BJ (cell line): ENCODE measurements at regions not wholly inside any gene's neighbourhood (a gene's known extent, or its start where the extent isn't known, plus 50 kb on each side); places are given as distances from the start of the nearest gene placed in this dataset.

Source experiments
- CTCF ChIA-PET: fragments of 350-600 bp; formaldehyde crosslinking; extraction: SDS; loops from one replicate; lab custom pipeline; 2021; ENCODE audit warnings: antibody characterized with exemption, inconsistent platforms; lab: Yijun Ruan, JAX
- POLR2A ChIA-PET: fragments of 300-600 bp; sonication (Branson Sonifier 250); formaldehyde crosslinking; extraction: SDS; loops from one replicate; lab custom pipeline; 2021; ENCODE audit warnings: antibody characterized with exemption; lab: Charles Lee
- DNase-seq: peaks from one replicate; pipeline ENCODE4 v3.0.0-alpha.2; 2011; ENCODE audit warnings: low read depth
- H3K27me3 ChIP-seq: 2 replicates; pipeline ENCODE4 v1.6.0; 2011; ENCODE audit warnings: low read length; ENCODE audit not compliant: control insufficient read depth, insufficient read depth
- H3K36me3 ChIP-seq: 2 replicates; pipeline ENCODE4 v1.5.1; 2011; ENCODE audit warnings: low read length; ENCODE audit not compliant: control insufficient read depth, insufficient read depth
- H3K4me3 ChIP-seq: 2 replicates; pipeline ENCODE4 v1.5.1; 2011; ENCODE audit warnings: low read depth, mild to moderate bottlenecking, control low read depth, low read length
- TF ChIP-seq, protein P1 (sequence below): IDR thresholded peaks from 2 replicates; pipeline ENCODE4 v1.5.1; 2011; ENCODE audit warnings: low read depth, mild to moderate bottlenecking, control low read depth, inconsistent platforms, low read length, moderate library complexity; ENCODE audit not compliant: insufficient read depth

DNA sequence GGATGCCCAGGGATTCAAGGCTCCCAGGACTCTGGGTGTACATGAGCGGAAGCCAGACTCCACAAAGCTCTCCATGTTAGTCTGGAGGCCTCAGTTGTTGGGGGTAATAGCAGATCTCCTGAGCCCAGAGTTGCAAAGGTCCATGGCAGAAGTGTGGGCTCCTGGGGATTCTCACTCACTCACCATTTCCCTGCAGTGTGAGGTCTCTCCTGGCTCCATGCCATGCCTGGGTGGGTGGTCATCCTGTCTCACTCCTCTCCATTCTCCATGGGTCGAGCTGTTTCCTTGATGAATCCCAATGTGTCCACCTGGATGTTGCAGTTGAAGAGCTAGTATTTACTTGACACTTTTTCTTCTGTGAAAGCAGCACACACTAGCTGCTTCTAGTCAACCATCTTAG, 156.8 kb upstream of the LRRC7 start:
- Histone ChIP-seq H3K27me3 (no peaks in the 10 kb centered on the region), H3K4me3 (no peak overlapping the region), H3K36me3 (no peaks in the 10 kb centered on the region)
- CTCF ChIA-PET: no interaction called here
- no peak for DNase-seq
- POLR2A ChIA-PET: no interaction called here
- TF ChIP-seq, protein P1, sequence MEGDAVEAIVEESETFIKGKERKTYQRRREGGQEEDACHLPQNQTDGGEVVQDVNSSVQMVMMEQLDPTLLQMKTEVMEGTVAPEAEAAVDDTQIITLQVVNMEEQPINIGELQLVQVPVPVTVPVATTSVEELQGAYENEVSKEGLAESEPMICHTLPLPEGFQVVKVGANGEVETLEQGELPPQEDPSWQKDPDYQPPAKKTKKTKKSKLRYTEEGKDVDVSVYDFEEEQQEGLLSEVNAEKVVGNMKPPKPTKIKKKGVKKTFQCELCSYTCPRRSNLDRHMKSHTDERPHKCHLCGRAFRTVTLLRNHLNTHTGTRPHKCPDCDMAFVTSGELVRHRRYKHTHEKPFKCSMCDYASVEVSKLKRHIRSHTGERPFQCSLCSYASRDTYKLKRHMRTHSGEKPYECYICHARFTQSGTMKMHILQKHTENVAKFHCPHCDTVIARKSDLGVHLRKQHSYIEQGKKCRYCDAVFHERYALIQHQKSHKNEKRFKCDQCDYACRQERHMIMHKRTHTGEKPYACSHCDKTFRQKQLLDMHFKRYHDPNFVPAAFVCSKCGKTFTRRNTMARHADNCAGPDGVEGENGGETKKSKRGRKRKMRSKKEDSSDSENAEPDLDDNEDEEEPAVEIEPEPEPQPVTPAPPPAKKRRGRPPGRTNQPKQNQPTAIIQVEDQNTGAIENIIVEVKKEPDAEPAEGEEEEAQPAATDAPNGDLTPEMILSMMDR: no peak

DNA sequence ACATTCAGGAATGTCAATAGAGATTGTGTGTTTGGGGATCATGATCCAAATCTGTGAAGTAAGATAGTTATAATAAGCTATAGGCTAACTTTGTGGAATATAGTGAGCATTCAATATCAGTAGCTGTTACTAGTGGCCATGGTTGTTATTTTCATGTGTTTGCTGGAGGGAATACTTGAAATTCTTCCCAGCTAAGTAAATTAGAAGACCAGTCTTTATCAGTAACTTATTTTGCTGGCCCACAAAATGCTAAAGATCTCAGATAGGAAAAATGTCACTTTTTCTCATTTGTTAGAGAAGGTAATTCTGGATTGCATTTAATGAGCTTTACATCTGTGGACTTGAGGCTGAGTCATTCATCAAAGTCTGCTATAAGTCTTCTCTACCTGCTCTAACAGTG, 156.1 kb upstream of the LRRC7 start:
- ChIA-PET CTCF (no interaction called here), POLR2A (no interaction called here)
- no peak overlapping the region for H3K4me3 ChIP-seq
- TF ChIP-seq, protein P1: no peak
- H3K27me3 ChIP-seq: no peaks in the 10 kb centered on the region
- no peak for DNase-seq
- no peaks in the 10 kb centered on the region for H3K36me3 ChIP-seq

DNA sequence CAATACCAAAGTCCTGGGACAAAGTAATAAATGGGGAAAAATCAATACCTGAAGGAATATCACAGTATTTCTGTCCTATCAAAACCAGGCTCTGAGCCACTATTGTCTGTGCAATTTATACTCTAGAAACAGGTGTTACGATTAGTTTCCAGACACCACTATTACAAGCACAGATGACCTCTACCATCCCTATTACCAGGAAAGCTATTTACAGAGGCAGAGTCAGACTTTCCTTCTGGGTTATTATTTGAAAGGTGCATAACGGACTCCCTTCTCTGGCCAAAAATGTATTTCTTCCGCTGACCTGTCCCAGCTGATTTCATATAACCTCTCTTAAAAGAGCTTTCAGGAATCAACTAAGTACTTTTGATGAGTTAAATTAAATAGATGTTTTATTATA, 154.6 kb upstream of the LRRC7 start:
- Histone ChIP-seq H3K36me3 (no peaks in the 10 kb centered on the region), H3K4me3 (no peak overlapping the region), H3K27me3 (no peaks in the 10 kb centered on the region)
- CTCF ChIA-PET: no interaction called here
- DNase-seq: no peak
- POLR2A ChIA-PET: no interaction called here
- TF ChIP-seq, protein P1: no peak

DNA sequence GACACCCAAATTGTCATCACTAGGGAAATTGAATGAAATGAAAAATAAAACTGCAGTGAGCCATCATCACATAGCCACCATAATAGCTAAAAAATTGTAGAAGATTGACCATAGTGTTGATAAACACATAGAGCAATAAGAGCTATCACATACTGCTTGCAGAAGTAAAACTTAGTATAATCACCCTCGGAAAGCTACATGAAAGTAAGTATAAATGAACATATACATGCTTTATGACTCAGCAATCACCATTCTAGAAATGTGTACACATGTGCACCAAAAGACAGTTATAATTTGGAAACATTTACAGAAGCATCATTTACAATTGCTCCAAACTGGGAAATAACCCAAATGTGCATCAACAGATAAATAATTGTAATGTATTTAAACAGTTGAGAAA, 153.1 kb upstream of the LRRC7 start:
- ChIA-PET POLR2A (no interaction called here), CTCF (no interaction called here)
- H3K4me3 ChIP-seq: no peak overlapping the region
- no peaks in the 10 kb centered on the region for H3K27me3 ChIP-seq
- DNase-seq: no peak
- TF ChIP-seq, protein P1: no peak
- no peaks in the 10 kb centered on the region for H3K36me3 ChIP-seq

DNA sequence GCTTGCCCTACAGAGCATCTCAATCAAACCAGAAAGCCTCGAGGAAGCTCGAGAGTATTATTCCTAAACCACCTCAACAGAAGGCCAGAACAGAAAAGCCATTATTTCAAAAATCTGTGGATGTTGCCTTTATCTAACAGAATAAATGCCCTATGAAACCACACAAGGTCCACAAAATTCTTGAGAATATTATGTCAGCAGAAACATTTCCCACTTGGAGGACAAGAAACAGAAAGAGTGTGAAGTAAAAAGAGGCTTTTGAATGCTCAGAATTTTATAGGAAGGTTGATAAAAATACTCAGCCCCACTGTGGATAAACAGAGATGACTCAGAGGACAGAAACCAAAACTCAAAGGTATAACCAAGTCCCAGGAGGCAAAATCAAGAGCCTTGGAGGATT, 146.4 kb upstream of the LRRC7 start:
- ChIA-PET CTCF (no interaction called here), POLR2A (no interaction called here)
- Histone ChIP-seq H3K4me3 (no peak overlapping the region), H3K27me3 (no peaks in the 10 kb centered on the region), H3K36me3 (no peaks in the 10 kb centered on the region)
- no peak for DNase-seq
- TF ChIP-seq, protein P1: no peak
